ENCODE measurements at regions not wholly inside any gene's neighbourhood (a gene's known extent, or its start where the extent isn't known, plus 50 kb on each side); places are given as distances from the start of the nearest gene placed in this dataset.

- no peak for ATAC-seq
- DNase-seq (ENCODE audit: low spot score): no peak
Measured at GRCh38 chrY:21146331-21146730, 364.8 kb upstream of the RBMY1B start.

DNA sequence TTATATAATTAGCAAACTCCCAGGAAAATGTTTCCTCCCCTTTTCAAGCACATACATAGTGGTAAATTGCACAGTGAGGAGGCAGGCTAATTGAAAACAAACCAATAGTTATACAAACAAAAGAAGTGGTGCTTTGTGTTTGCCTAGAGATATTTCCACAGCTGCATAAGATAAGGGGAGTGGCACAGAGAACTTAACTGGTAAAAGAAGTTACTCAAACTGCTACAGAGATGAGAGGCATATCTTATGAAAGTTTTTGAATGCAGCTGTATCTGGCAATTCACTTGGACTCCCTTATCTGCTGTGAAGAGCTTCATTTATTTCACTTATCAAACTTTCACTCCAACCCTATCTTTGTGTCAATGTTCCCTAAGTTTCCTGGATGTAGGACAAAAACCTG, 361.2 kb upstream of the RBMY1B start:
- DNase-seq (ENCODE audit: low spot score): no peak
- ATAC-seq: no peak

DNA sequence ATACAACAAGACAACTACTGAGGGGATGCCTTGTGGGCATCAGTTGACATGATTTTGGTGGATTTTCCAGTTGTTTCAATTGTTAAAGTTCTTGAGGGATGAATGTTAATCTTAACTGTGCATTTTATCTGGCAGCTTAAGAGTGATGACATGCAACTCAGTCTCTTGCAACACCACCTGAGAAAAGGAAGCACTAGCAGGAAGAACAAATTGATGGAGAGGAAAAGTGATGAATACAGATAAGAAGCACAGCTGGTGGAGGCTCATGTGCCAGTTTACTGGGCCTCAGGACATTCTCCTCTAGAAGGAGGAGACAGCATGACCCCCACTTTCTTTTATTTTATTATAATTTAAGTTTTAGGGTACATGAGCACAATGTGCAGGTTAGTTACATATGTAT, 341.3 kb upstream of the RBMY1B start:
- ATAC-seq (no peak), DNase-seq (ENCODE audit: low spot score) (no peak)

GRCh38 chrY:21174697-21175463, 336.3 kb upstream of the RBMY1B start:
- ATAC-seq (no peak), DNase-seq (ENCODE audit: low spot score) (no peak)

GRCh38 chrY:21175505-21175904, 335.6 kb upstream of the RBMY1B start:
- DNase-seq (ENCODE audit: low spot score) (no peak), ATAC-seq (no peak)

DNA sequence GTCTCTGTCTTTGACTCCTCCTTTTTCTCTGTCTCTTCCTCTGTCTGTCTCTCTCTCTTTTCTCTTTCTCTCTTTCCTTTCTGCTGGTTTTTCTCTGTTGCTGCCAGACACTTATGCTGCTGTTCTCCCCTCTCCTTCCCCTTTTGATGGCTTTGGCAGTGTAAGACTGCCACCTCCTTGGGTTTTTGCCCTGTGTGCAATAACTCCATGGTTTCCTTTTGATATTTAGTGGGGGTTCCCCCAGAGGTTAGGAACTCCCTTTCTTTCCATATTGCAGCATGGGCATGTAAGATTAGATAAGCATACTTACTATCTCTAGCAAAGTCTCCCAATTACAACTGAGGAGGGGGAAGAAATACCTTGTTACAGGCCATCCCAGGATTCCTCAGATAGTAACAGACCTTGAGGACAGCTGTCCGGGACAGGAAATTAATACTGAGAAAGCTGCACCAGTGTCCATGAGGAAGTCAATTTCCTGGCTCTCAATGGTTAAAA, 333.8 kb upstream of the RBMY1B start:
- no peak for ATAC-seq

DNA sequence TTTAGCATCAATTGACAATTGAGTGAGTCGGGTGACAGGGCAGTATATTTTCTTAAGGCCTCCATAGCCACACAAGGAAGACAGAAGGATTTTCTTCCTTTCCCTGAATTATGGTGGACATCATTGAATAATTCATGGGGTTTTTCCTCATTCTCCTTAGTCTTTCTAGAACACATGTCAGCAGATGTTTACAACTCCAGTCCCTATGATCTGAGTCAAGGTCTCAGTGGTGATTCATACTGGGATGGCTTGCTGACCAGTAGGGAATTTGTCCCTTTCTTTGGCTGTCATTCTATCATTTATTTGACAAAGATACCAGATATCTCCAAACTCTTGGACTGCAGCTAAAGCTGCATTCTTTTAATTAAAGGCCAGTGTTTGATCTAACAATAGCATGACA, 332.9 kb upstream of the RBMY1B start:
- no peak for DNase-seq (ENCODE audit: low spot score)
- no peak for ATAC-seq

More for the DNA sequence above, 333.8 kb upstream of the RBMY1B start:
- no peak for DNase-seq (ENCODE audit: low spot score)

GRCh38 chrY:21180921-21181320, 330.2 kb upstream of the RBMY1B start:
- ATAC-seq: peak; percentile 95
- DNase-seq (ENCODE audit: low spot score): peak; percentile 47

DNA sequence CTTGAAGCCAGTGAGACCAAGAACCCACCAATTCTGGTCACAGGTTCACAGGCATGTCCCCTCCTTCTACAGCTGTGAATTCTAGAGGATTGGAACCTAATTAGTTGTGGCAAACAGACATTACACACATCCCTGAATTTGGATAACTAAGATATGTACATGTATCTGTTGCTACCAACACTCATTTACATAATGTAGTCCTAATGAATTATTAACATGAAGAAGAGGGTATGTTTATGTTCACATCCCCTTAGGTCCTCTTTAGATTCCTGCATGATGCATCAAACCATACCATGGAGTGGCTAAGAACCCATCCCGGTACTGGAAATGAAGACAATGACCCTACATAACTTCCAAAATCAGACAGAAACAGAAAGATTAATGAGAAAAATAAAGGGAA, 326.9 kb upstream of the RBMY1B start:
- ATAC-seq (no peak), DNase-seq (ENCODE audit: low spot score) (no peak)

- DNase-seq (ENCODE audit: low spot score) (no peak), ATAC-seq (peak; percentile 74)
Measured at GRCh38 chrY:21185419-21186105, 325.6 kb upstream of the RBMY1B start.

DNA sequence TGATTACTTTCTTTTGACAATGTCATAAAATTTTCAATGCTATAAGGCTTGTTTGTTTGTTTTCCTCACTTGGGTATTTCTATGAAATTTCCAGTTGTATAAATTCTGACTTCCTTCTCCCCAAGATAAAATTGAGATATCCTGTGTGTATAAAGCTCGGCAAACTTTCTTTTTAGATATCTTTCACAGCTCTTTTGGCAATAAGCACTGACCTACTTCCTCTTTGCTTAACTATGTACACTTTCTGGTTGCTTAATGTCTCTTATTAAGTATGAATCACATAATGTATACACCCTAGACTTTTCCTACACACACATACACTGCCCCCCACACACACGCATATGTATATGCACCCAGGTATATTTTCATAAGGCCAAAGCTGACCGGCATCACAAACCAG, 318.4 kb upstream of the RBMY1B start:
- ATAC-seq: no peak
- DNase-seq (ENCODE audit: low spot score): no peak

DNA sequence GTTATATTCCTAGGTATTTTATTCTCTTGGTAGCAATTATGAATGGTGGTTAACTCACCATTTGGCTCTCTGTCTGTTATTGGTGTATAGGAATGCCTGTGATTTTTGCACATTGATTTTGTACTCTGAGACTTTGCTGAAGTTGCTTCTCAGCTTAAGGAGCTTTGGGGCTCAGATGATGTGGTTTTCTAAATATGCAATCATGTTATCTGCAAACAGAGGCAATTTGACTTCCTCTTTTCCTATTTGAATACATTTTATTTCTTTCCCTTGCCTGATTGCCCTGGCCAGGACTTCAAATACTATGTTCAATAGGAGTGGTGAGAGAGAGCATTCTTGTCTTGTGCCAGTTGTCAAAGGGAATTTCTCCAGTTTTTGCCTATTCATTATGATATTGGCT, 310.9 kb upstream of the RBMY1B start:
- ATAC-seq (no peak), DNase-seq (ENCODE audit: low spot score) (no peak)

DNA sequence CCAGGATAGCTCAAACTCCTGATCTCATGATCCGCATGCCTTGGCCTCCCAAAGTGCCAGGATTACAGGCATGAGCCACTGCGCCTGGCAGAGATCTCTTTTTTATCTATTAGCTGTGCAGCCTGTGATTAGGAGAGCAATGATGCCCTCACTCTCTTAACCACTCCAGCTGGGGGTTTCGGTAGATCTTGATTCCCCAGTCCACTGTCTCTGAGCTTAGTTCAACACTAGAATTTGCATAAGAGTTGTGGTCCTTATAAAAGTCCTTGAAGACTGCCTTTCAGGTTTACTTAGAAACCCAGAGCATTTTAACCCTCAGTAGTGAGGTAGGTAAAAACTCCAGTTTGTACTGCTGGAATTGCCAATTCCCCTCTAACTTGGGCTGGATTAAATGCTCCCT, 283.3 kb upstream of the RBMY1B start:
- DNase-seq (ENCODE audit: low spot score): no peak
- ATAC-seq: no peak

- peak; percentile 29 for ATAC-seq
- no peak for DNase-seq (ENCODE audit: low spot score)
Measured at GRCh38 chrY:21240221-21240620, 270.9 kb upstream of the RBMY1B start.

- ATAC-seq: no peak
- no peak for DNase-seq (ENCODE audit: low spot score)
Measured at GRCh38 chrY:21240662-21241310, 270.4 kb upstream of the RBMY1B start.

DNA sequence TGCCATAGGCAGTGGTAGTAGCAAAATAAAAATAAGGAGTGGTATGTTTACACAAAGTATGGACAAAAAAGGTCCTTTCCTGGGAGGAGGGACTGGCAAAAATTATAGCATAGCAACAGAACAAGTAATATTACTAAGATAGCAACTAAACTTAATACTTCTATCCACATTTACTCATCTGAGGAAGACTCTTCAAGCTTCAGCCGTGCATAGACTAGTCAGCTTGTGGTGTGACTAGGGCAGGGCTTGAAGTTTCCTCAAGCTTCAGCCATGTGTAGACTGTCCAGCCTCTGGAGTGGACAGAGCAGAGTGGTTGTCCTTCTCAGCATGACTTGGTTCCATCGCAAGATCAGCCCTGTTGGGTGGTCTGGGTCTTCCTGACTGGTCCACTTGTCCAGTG, 268.3 kb upstream of the RBMY1B start:
- no peak for ATAC-seq

DNA sequence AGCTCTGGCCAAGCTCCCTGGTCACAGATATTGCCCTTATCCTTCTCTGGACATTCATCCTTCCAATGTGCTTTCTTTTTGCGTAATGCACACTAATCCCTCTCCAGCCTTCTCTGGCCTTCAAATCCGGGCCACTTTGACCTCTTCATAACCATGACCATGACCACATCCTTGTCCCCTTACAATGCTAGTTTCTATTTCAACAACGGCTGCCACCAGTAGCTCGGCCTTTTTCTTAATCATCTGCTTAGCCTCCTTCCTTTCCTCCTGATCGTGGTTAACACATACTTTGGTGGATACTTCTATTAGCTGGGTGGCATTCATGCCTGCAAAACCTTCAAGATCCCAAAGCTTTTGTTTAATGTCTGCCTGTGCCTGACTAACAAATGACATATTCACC, 264.4 kb upstream of the RBMY1B start:
- ATAC-seq: no peak

More for the DNA sequence above, 268.3 kb upstream of the RBMY1B start:
- no peak for DNase-seq (ENCODE audit: low spot score)

DNA sequence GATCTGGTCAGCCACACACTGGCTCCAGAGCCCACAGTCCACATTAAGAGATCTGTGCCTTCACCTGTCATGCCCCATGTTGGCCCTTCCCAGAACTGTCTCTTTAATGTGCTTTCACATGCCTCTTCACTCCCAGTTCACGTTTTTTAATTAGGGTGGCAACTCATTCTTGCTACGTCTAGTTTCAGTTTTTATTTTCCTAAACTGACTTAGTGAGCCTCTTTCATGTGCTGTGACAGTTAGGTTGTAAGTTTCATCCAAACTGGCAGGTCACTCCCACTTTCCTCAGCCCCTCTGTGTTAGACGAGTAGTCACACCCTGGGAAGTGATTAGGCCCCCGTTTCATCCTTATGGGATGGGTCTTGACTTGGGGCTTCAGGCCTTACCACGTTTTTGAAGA, 262.5 kb upstream of the RBMY1B start:
- ATAC-seq: no peak
- no peak for DNase-seq (ENCODE audit: low spot score)

More for the DNA sequence above, 264.4 kb upstream of the RBMY1B start:
- no peak for DNase-seq (ENCODE audit: low spot score)

- DNase-seq (ENCODE audit: low spot score) (no peak), ATAC-seq (peak; percentile 58)
Measured at GRCh38 chrY:21253455-21254248, 257.5 kb upstream of the RBMY1B start.

DNA sequence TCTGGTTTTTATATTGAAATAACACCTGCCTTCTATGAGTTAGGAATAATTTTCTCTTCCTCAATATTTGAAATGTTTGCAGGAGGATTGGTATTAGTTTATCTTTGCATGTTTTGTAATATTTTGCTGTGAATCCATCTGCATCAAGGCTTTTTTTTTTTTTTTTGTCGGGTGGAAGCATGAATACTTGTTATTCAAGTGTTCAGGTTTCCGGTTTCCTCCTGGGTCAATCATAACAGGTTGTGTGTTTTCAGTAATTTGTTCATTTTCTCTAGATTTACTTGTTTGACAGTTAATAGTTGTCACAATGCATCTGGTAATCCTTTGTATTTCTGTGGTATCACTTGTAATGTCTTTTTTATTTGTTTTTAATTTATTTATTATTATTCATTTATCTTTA, 256.7 kb upstream of the RBMY1B start:
- no peak for ATAC-seq
- DNase-seq (ENCODE audit: low spot score): no peak

DNA sequence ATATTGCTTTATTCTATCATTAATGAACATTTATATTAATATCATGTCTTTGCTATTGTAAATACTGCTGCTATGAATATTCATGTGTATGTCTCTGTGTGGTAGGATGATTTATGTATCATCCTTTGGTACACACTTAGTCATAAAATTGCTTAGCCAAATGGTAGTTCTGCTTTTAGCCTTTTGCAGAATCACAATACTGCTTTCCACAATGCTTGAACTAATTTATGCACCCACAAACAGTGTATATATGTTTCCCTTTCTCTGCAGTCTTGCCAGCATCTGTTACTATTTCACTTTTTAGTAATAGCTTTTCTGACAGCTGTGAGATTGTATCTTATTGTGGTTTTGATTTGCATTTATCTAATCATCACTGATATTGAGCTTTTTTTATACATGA, 254.3 kb upstream of the RBMY1B start:
- DNase-seq (ENCODE audit: low spot score) (no peak), ATAC-seq (no peak)
